Body of pancreas (tissue), 4 donors: ENCODE measurements at regions not wholly inside any gene's neighbourhood (a gene's known extent, or its start where the extent isn't known, plus 50 kb on each side); places are given as distances from the start of the nearest gene placed in this dataset.

Experiments
- POLR2A ChIP-seq, 3 donors: fragments of 450-650 bp; IDR thresholded peaks; one replicate each; pipeline ENCODE4 v1.6.1; 2016; ENCODE audit warnings: antibody characterized with exemption in 3 of 3, mild to moderate bottlenecking in 2 of 3
- TF ChIP-seq, protein P1 (sequence below), 7 experiments: fragments of 450-650 bp in 4 of 7; fragments of 200-600 bp in 3 of 7; sonication (generic) in 3 of 7; IDR thresholded peaks; one replicate each; pipeline ENCODE4 v1.5.1; 2016 to 2019; ENCODE audit warnings: antibody characterized with exemption in 7 of 7

GRCh38 chr18:62446511-62446910 lies 76.3 kb upstream of the ZCCHC2 start:
- TF ChIP-seq, protein P1, sequence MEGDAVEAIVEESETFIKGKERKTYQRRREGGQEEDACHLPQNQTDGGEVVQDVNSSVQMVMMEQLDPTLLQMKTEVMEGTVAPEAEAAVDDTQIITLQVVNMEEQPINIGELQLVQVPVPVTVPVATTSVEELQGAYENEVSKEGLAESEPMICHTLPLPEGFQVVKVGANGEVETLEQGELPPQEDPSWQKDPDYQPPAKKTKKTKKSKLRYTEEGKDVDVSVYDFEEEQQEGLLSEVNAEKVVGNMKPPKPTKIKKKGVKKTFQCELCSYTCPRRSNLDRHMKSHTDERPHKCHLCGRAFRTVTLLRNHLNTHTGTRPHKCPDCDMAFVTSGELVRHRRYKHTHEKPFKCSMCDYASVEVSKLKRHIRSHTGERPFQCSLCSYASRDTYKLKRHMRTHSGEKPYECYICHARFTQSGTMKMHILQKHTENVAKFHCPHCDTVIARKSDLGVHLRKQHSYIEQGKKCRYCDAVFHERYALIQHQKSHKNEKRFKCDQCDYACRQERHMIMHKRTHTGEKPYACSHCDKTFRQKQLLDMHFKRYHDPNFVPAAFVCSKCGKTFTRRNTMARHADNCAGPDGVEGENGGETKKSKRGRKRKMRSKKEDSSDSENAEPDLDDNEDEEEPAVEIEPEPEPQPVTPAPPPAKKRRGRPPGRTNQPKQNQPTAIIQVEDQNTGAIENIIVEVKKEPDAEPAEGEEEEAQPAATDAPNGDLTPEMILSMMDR (IDR thresholded peaks at IDR 0.05) = no peak
- TF ChIP-seq POLR2A (IDR thresholded peaks at IDR 0.05) = no peak
